ENCODE measurements at regions not wholly inside any gene's neighbourhood (a gene's known extent, or its start where the extent isn't known, plus 50 kb on each side); places are given as distances from the start of the nearest gene placed in this dataset.
"Not testable (repeated sequence)": the region's sequence is repeated elsewhere in the genome, so short reads cannot be mapped to it uniquely, and the experiment has no call there.

DNA sequence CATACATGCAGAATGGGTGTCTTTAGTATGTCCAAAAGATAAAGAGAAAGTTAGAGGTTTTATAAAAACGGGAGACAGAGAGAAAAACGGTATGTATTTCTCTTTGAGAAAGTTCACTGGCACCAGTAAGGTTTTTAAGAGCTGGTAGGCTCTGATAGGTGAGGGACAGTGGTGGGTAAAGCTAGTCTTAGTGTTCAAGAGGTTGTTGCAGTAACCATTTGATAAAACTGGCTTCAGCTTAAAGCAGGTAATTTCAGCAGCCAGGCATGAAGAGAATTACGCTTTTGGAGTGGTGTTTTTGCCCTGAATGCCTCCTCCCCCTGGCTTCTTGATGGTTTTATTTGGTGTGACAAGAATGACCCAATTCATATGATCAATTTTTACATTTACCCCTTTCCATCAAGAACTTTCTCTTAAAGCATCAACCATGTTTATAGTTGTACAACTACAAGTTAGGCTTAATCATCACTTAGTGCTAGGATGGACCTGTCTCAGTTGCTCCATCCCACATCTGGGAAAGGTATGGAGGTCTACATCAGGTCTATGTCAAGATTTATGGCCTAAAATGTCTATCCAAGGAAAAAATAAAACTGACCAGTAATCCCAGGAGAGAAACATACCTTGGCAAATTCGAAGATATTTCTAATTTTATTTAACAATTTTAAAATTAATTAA lies 1511.1 kb upstream of the TPTE start:
- peaks cover 94% of the 10 kb centered on the region for H3K9me3 Mint-ChIP-seq
- H3K4me1 ChIP-seq (ENCODE audit: control insufficient read depth, insufficient read depth, low read length); H3K36me3 ChIP-seq (ENCODE audit: control insufficient read depth, insufficient read depth, low read length); H3K4me3 Mint-ChIP-seq; H3K27me3 ChIP-seq (ENCODE audit: control insufficient read depth, insufficient read depth, low read length, poor library complexity, severe bottlenecking); H3K27ac Mint-ChIP-seq; H3K4me1 Mint-ChIP-seq; DNase-seq; H3K27me3 Mint-ChIP-seq (ENCODE audit: insufficient read depth); H3K4me3 ChIP-seq (ENCODE audit: low read length); H3K36me3 Mint-ChIP-seq (ENCODE audit: low read depth); H3K27ac ChIP-seq (ENCODE audit: low read depth, low read length); H3K9ac ChIP-seq (ENCODE audit: extremely low read depth, low read length, poor library complexity, severe bottlenecking): not testable (repeated sequence)
- peaks cover 95% of the 10 kb centered on the region for H3K9me3 ChIP-seq (ENCODE audit: control insufficient read depth, low read length)
- WGBS, 2 experiments (ENCODE audit: insufficient coverage in 1 of 2, insufficient read length in 1 of 2): 17 to 28% methylated on average over 1 of the region's 4 CpGs

GRCh38 chr21:9010936-9011890 lies 1510.2 kb upstream of the TPTE start:
- not testable (repeated sequence) for H3K4me1 ChIP-seq (ENCODE audit: control insufficient read depth, insufficient read depth, low read length); H3K4me3 Mint-ChIP-seq; H3K27me3 Mint-ChIP-seq (ENCODE audit: insufficient read depth); H3K27me3 ChIP-seq (ENCODE audit: control insufficient read depth, insufficient read depth, low read length, poor library complexity, severe bottlenecking); H3K36me3 ChIP-seq (ENCODE audit: control insufficient read depth, insufficient read depth, low read length); H3K9ac ChIP-seq (ENCODE audit: extremely low read depth, low read length, poor library complexity, severe bottlenecking); H3K4me1 Mint-ChIP-seq; H3K27ac Mint-ChIP-seq; DNase-seq; H3K27ac ChIP-seq (ENCODE audit: low read depth, low read length); H3K36me3 Mint-ChIP-seq (ENCODE audit: low read depth)
- H3K4me3 ChIP-seq (ENCODE audit: low read length): peak overlapping the region; percentile 20
- H3K9me3 Mint-ChIP-seq: peaks cover 91% of the 10 kb centered on the region
- peaks cover 91% of the 10 kb centered on the region for H3K9me3 ChIP-seq (ENCODE audit: control insufficient read depth, low read length)
- 58 to 60% methylated on average over 3 of the region's 3 CpGs for WGBS, 2 experiments (ENCODE audit: insufficient coverage in 1 of 2, insufficient read length in 1 of 2)

DNA sequence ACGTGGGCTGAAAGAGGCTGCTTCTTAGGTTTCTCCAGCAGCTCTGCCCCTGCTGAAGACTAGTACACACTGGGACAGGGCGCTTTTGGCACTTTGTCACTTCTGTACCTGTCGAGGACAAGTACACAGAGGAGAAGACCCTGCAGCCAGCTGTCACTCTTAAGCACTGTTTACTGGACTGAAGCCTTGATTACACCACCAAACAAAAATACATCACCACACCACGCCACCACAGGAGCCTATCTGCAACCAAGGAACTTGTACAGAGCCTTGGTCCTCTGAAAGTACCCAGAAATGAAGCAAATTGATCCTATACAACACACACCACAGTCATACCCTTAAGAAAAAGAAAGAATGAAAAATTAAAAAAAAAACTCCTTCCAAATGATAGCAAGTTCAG lies 1509.5 kb upstream of the TPTE start:
- not testable (repeated sequence) for H3K36me3 ChIP-seq (ENCODE audit: control insufficient read depth, insufficient read depth, low read length); DNase-seq; H3K4me1 Mint-ChIP-seq; H3K4me1 ChIP-seq (ENCODE audit: control insufficient read depth, insufficient read depth, low read length); H3K9ac ChIP-seq (ENCODE audit: extremely low read depth, low read length, poor library complexity, severe bottlenecking); H3K27ac Mint-ChIP-seq; H3K36me3 Mint-ChIP-seq (ENCODE audit: low read depth); H3K4me3 Mint-ChIP-seq; H3K27me3 Mint-ChIP-seq (ENCODE audit: insufficient read depth); H3K27ac ChIP-seq (ENCODE audit: low read depth, low read length); H3K27me3 ChIP-seq (ENCODE audit: control insufficient read depth, insufficient read depth, low read length, poor library complexity, severe bottlenecking)
- H3K4me3 ChIP-seq (ENCODE audit: low read length): peak overlapping the region; percentile 20
- peaks cover 84% of the 10 kb centered on the region for H3K9me3 Mint-ChIP-seq
- 33 to 39% methylated on average over 2 to 4 of the region's 4 CpGs for WGBS, 2 experiments (ENCODE audit: insufficient coverage in 1 of 2, insufficient read length in 1 of 2)
- H3K9me3 ChIP-seq (ENCODE audit: control insufficient read depth, low read length): peaks cover 84% of the 10 kb centered on the region

GRCh38 chr21:9013502-9014242 lies 1507.7 kb upstream of the TPTE start:
- H3K36me3 Mint-ChIP-seq (ENCODE audit: low read depth); H3K36me3 ChIP-seq (ENCODE audit: control insufficient read depth, insufficient read depth, low read length); H3K4me1 Mint-ChIP-seq; H3K4me3 Mint-ChIP-seq; H3K27ac ChIP-seq (ENCODE audit: low read depth, low read length); H3K27me3 Mint-ChIP-seq (ENCODE audit: insufficient read depth); H3K27me3 ChIP-seq (ENCODE audit: control insufficient read depth, insufficient read depth, low read length, poor library complexity, severe bottlenecking); H3K4me1 ChIP-seq (ENCODE audit: control insufficient read depth, insufficient read depth, low read length); H3K27ac Mint-ChIP-seq; H3K9ac ChIP-seq (ENCODE audit: extremely low read depth, low read length, poor library complexity, severe bottlenecking); DNase-seq: not testable (repeated sequence)
- H3K9me3 ChIP-seq (ENCODE audit: control insufficient read depth, low read length): peaks cover 71% of the 10 kb centered on the region
- 62% methylated on average over 8 of the region's 8 CpGs for WGBS, 2 experiments (ENCODE audit: insufficient coverage in 1 of 2, insufficient read length in 1 of 2)
- H3K9me3 Mint-ChIP-seq: peaks cover 78% of the 10 kb centered on the region
- peak overlapping the region; percentile 31 for H3K4me3 ChIP-seq (ENCODE audit: low read length)

DNA sequence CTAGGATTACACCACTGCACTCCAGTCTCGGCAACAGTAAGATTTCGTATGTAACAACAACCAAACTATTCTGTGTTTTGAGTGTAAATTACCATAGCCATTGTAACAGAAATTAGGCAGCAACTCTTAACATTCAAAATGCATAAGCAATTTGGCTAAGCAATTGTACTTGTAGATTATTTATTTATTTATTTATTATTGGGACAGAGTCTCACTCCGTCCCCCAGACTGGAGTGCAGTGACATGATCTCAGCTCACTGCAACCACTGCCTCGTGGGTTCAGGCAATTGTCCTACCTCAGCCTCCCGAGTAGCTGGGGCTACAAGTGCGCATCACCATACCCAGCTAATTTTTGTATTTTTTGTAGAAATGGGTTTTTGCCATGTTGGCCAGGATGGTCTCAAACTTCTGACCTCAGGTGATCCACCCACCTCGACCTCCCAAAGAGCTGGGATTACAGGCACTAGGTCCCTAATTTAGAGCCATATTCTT lies 1507.1 kb upstream of the TPTE start:
- not testable (repeated sequence) for H3K4me1 Mint-ChIP-seq; H3K4me3 Mint-ChIP-seq; H3K27me3 ChIP-seq (ENCODE audit: control insufficient read depth, insufficient read depth, low read length, poor library complexity, severe bottlenecking); H3K36me3 Mint-ChIP-seq (ENCODE audit: low read depth); H3K4me1 ChIP-seq (ENCODE audit: control insufficient read depth, insufficient read depth, low read length); DNase-seq; H3K9ac ChIP-seq (ENCODE audit: extremely low read depth, low read length, poor library complexity, severe bottlenecking); H3K27ac Mint-ChIP-seq; H3K36me3 ChIP-seq (ENCODE audit: control insufficient read depth, insufficient read depth, low read length); H3K27me3 Mint-ChIP-seq (ENCODE audit: insufficient read depth); H3K27ac ChIP-seq (ENCODE audit: low read depth, low read length)
- WGBS, 2 experiments (ENCODE audit: insufficient coverage in 1 of 2, insufficient read length in 1 of 2): 61 to 75% methylated on average over 7 of the region's 7 CpGs
- peak overlapping the region; percentile 31 for H3K4me3 ChIP-seq (ENCODE audit: low read length)
- H3K9me3 Mint-ChIP-seq: peaks cover 71% of the 10 kb centered on the region
- H3K9me3 ChIP-seq (ENCODE audit: control insufficient read depth, low read length): peaks cover 69% of the 10 kb centered on the region

GRCh38 chr21:9015483-9016197 lies 1505.7 kb upstream of the TPTE start:
- H3K4me1 ChIP-seq (ENCODE audit: control insufficient read depth, insufficient read depth, low read length); H3K4me1 Mint-ChIP-seq; H3K27me3 ChIP-seq (ENCODE audit: control insufficient read depth, insufficient read depth, low read length, poor library complexity, severe bottlenecking); H3K36me3 Mint-ChIP-seq (ENCODE audit: low read depth); H3K9ac ChIP-seq (ENCODE audit: extremely low read depth, low read length, poor library complexity, severe bottlenecking); H3K36me3 ChIP-seq (ENCODE audit: control insufficient read depth, insufficient read depth, low read length); DNase-seq; H3K27me3 Mint-ChIP-seq (ENCODE audit: insufficient read depth); H3K4me3 Mint-ChIP-seq; H3K27ac ChIP-seq (ENCODE audit: low read depth, low read length); H3K27ac Mint-ChIP-seq: not testable (repeated sequence)
- H3K4me3 ChIP-seq (ENCODE audit: low read length): peak overlapping the region; percentile 55
- WGBS, 2 experiments (ENCODE audit: insufficient coverage in 1 of 2, insufficient read length in 1 of 2): 60 to 63% methylated on average over 6 to 7 of the region's 8 CpGs
- H3K9me3 ChIP-seq (ENCODE audit: control insufficient read depth, low read length): peaks cover 57% of the 10 kb centered on the region
- peaks cover 62% of the 10 kb centered on the region for H3K9me3 Mint-ChIP-seq

All from endodermal cell (in vitro differentiated cells).